Coronary artery (tissue), 2 donors: ENCODE measurements at regions not wholly inside any gene's neighbourhood (a gene's known extent, or its start where the extent isn't known, plus 50 kb on each side); places are given as distances from the start of the nearest gene placed in this dataset.

ENCODE experiments used
- DNase-seq: peaks from one replicate; pipeline ENCODE4 v3.0.0-alpha.2; 2017; ENCODE audit warnings: low spot score
- H3K27ac ChIP-seq, 2 donors: fragments of 200-600 bp; sonication (generic); one replicate each; pipeline ENCODE4 v1.5.1; 2016 to 2019
- H3K4me3 ChIP-seq: fragments of 200-600 bp; sonication (generic); 2 replicates; pipeline ENCODE4 v1.5.1; 2016; ENCODE audit warnings: mild to moderate bottlenecking, moderate library complexity
- TF ChIP-seq, protein P1 (sequence below): fragments of 200-600 bp; sonication (generic); IDR thresholded peaks from one replicate; pipeline ENCODE4 v1.5.1; 2019; ENCODE audit warnings: antibody characterized with exemption

DNA sequence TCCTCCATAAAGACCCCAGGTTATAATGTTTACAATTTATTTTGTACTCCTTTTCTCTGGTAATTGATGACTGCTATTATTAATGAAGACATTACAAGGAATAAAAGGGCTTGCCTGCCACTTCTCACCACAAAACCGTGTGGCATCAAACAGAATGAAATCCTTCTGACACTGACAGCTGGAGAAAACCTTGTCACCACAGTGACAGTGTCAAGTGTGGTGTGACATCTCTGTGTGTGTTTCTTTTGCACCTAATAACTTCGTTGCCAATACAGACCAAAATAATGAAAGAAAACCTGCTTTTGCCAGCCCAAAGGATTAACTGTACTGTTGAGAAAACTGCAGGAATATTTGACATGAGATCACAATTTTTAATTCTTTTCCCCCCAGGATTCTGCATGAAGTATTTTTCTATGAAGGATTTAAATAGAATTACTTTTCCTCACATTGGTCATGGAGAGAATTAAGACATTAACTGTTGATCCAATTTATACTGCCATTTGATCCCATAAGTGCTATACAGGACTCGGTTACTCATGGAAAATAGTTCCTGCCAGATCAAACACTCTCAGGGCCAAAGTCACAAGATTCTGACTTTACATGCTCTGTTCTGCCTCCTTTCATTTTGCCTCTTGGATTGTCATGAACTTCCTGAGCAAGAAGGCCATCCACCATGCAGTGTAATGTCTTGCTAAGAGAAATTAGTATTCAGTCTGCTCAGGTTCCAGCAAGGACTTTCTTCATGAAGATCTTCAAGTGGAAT lies 60.4 kb upstream of the IFNG-AS1 start:
- DNase-seq: no peak
- Histone ChIP-seq H3K4me3 (no peak overlapping the region), H3K27ac (peak overlapping the region in 1 of 2 donors; percentile 45)
- TF ChIP-seq, protein P1, sequence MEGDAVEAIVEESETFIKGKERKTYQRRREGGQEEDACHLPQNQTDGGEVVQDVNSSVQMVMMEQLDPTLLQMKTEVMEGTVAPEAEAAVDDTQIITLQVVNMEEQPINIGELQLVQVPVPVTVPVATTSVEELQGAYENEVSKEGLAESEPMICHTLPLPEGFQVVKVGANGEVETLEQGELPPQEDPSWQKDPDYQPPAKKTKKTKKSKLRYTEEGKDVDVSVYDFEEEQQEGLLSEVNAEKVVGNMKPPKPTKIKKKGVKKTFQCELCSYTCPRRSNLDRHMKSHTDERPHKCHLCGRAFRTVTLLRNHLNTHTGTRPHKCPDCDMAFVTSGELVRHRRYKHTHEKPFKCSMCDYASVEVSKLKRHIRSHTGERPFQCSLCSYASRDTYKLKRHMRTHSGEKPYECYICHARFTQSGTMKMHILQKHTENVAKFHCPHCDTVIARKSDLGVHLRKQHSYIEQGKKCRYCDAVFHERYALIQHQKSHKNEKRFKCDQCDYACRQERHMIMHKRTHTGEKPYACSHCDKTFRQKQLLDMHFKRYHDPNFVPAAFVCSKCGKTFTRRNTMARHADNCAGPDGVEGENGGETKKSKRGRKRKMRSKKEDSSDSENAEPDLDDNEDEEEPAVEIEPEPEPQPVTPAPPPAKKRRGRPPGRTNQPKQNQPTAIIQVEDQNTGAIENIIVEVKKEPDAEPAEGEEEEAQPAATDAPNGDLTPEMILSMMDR: no peak

DNA sequence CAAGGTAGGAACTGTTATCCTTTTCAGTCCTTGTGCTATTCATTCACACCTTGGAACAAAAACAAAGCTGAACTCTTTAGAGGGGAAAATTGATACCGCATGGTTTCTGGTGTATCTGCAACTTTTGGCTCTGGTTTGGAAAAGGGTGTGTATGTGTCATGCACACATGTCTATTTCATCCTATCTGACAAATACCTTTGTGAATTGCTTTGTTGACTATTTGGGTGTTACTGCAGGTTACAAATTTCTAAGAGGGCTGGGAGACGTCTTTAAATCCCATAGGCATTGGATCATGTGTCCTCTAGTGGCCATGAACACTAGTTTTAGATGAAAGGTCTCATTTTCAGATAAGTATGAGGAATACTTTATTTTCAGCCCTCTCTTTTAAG lies 59.9 kb upstream of the IFNG-AS1 start:
- TF ChIP-seq, protein P1: no peak
- H3K27ac ChIP-seq: peak overlapping the region in 1 of 2 donors; percentile 45
- no peak for DNase-seq
- no peak overlapping the region for H3K4me3 ChIP-seq

DNA sequence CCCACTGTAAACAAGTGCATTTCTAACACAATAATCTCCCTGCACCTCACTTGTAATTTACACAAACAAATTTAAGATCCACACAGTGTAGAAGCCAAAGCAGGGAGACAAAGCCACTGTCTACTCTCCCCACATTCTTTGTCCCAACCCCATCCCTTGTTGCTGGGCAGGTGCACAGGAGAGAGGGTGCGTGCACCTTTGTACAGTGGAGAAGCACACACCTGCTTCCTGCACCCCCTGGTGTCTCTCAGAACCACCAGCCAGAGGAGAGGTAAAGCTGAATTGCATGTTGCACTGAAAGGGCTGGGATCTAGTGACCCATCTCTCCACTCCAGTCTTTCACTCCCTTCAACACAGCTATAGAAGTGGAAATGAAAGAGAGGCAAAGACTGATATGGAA lies 51.4 kb upstream of the IFNG-AS1 start:
- H3K4me3 ChIP-seq: no peak overlapping the region
- no peak for DNase-seq
- TF ChIP-seq, protein P1: no peak
- no peak overlapping the region for H3K27ac ChIP-seq
